ENCODE measurements at regions not wholly inside any gene's neighbourhood (a gene's known extent, or its start where the extent isn't known, plus 50 kb on each side); places are given as distances from the start of the nearest gene placed in this dataset.

GRCh38 chr13:56561327-56561726 is 579.4 kb upstream of the PRR20A start:
- Mint-ChIP-seq H3K36me3 (no peaks in the 10 kb centered on the region), H3K9me3 (peaks cover 8 to 23% of the 10 kb centered on the region in 2 donors), H3K27ac (no peak overlapping the region)

GRCh38 chr13:56563663-56564062 is 577.1 kb upstream of the PRR20A start:
- Mint-ChIP-seq H3K27ac (no peak overlapping the region), H3K4me1 (no peaks in the 10 kb centered on the region), H3K36me3 (no peaks in the 10 kb centered on the region), H3K4me3 (no peak overlapping the region), H3K27me3 (ENCODE audit: low read depth in 2 of 2) (no peaks in the 10 kb centered on the region), H3K9me3 (peaks cover 0 to 7% of the 10 kb centered on the region in 2 donors)
- no peak overlapping the region for H3K4me3 ChIP-seq (ENCODE audit: low read length)
- no peak for TF ChIP-seq CTCF (IDR thresholded peaks at IDR 0.05)
- no peaks in the 10 kb centered on the region for H3K36me3 ChIP-seq (ENCODE audit: control insufficient read depth, insufficient read depth, low read length)
- H3K9me3 ChIP-seq (ENCODE audit: control insufficient read depth, insufficient read depth, low read length), result peaks cover 5% of the 10 kb centered on the region
- H3K27me3 ChIP-seq (ENCODE audit: control insufficient read depth, insufficient read depth, low read length), result no peaks in the 10 kb centered on the region
- DNase-seq (no peak), ATAC-seq (no peak)
- H3K27ac ChIP-seq (ENCODE audit: low read length), result no peak overlapping the region
- WGBS (ENCODE audit: insufficient coverage), result 62% methylated on average over 4 of the region's 4 CpGs
- no peaks in the 10 kb centered on the region for H3K4me1 ChIP-seq (ENCODE audit: control insufficient read depth, insufficient read depth, low read length)
- intact Hi-C loops (cut with micrococcal nuclease), result no loop called here

More at GRCh38 chr13:56561327-56561726, 579.4 kb upstream of the PRR20A start:
- ATAC-seq (no peak), DNase-seq (no peak)
- 89% methylated on average over 1 of the region's 2 CpGs for WGBS (ENCODE audit: insufficient coverage)
- Histone ChIP-seq H3K27me3 (ENCODE audit: control insufficient read depth, insufficient read depth, low read length) (no peaks in the 10 kb centered on the region), H3K4me3 (ENCODE audit: low read length) (no peak overlapping the region), H3K9me3 (ENCODE audit: control insufficient read depth, insufficient read depth, low read length) (peaks cover 5% of the 10 kb centered on the region), H3K27ac (ENCODE audit: low read length) (no peak overlapping the region), H3K4me1 (ENCODE audit: control insufficient read depth, insufficient read depth, low read length) (no peaks in the 10 kb centered on the region), H3K36me3 (ENCODE audit: control insufficient read depth, insufficient read depth, low read length) (no peaks in the 10 kb centered on the region)
- TF ChIP-seq CTCF (IDR thresholded peaks at IDR 0.05), result no peak
- intact Hi-C loops (cut with micrococcal nuclease), result no loop called here
- H3K27me3 Mint-ChIP-seq (ENCODE audit: low read depth in 2 of 2), result no peaks in the 10 kb centered on the region
- H3K4me1 Mint-ChIP-seq, result no peaks in the 10 kb centered on the region
- no peak overlapping the region for H3K4me3 Mint-ChIP-seq

- Histone ChIP-seq H3K4me3 (ENCODE audit: low read length) (no peak overlapping the region), H3K4me1 (ENCODE audit: control insufficient read depth, insufficient read depth, low read length) (no peaks in the 10 kb centered on the region), H3K36me3 (ENCODE audit: control insufficient read depth, insufficient read depth, low read length) (no peaks in the 10 kb centered on the region), H3K27ac (ENCODE audit: low read length) (no peak overlapping the region), H3K27me3 (ENCODE audit: control insufficient read depth, insufficient read depth, low read length) (no peaks in the 10 kb centered on the region), H3K9me3 (ENCODE audit: control insufficient read depth, insufficient read depth, low read length) (peaks cover 3% of the 10 kb centered on the region)
- peaks cover 20 to 37% of the 10 kb centered on the region in 2 donors for H3K9me3 Mint-ChIP-seq
- WGBS (ENCODE audit: insufficient coverage), result 67% methylated on average over 1 of the region's 1 CpG
- DNase-seq (no peak), ATAC-seq (no peak)
- no peak for TF ChIP-seq CTCF (IDR thresholded peaks at IDR 0.05)
- H3K36me3 Mint-ChIP-seq, result peaks cover 9% of the 10 kb centered on the region
- H3K27ac Mint-ChIP-seq, result no peak overlapping the region
- H3K27me3 Mint-ChIP-seq (ENCODE audit: low read depth in 2 of 2), result no peaks in the 10 kb centered on the region
- H3K4me3 Mint-ChIP-seq, result no peak overlapping the region
- H3K4me1 Mint-ChIP-seq, result no peaks in the 10 kb centered on the region
- intact Hi-C loops (cut with micrococcal nuclease), result no loop called here
These were observed 553.7 kb upstream of the PRR20A start for GRCh38 chr13:56586976-56587375.

GRCh38 chr13:56615572-56615971 is 525.1 kb upstream of the PRR20A start:
- Histone ChIP-seq H3K4me1 (ENCODE audit: control insufficient read depth, insufficient read depth, low read length) (no peaks in the 10 kb centered on the region), H3K27me3 (ENCODE audit: control insufficient read depth, insufficient read depth, low read length) (no peaks in the 10 kb centered on the region), H3K36me3 (ENCODE audit: control insufficient read depth, insufficient read depth, low read length) (no peaks in the 10 kb centered on the region), H3K9me3 (ENCODE audit: control insufficient read depth, insufficient read depth, low read length) (no peaks in the 10 kb centered on the region), H3K4me3 (ENCODE audit: low read length) (no peak overlapping the region), H3K27ac (ENCODE audit: low read length) (no peak overlapping the region)
- H3K9me3 Mint-ChIP-seq, result peaks cover 7 to 13% of the 10 kb centered on the region in 2 donors
- DNase-seq, result no peak
- no peak for ATAC-seq
- H3K27me3 Mint-ChIP-seq (ENCODE audit: low read depth in 2 of 2), result no peaks in the 10 kb centered on the region
- no peaks in the 10 kb centered on the region for H3K36me3 Mint-ChIP-seq
- 89% methylated on average over 3 of the region's 4 CpGs for WGBS (ENCODE audit: insufficient coverage)
- H3K27ac Mint-ChIP-seq, result no peak overlapping the region
- H3K4me1 Mint-ChIP-seq, result no peaks in the 10 kb centered on the region
- intact Hi-C loops (cut with micrococcal nuclease), result no loop called here
- no peak for TF ChIP-seq CTCF (IDR thresholded peaks at IDR 0.05)
- no peak overlapping the region for H3K4me3 Mint-ChIP-seq
